ENCODE measurements at regions not wholly inside any gene's neighbourhood (a gene's known extent, or its start where the extent isn't known, plus 50 kb on each side); places are given as distances from the start of the nearest gene placed in this dataset.
"Not testable (repeated sequence)": the region's sequence is repeated elsewhere in the genome, so short reads cannot be mapped to it uniquely, and the experiment has no call there.

GRCh38 chr2:67752199-67752598 is 310.6 kb downstream of the C1D start:
- Mint-ChIP-seq H3K27ac (no peak overlapping the region), H3K36me3 (no peaks in the 10 kb centered on the region), H3K4me1 (no peaks in the 10 kb centered on the region), H3K27me3 (no peaks in the 10 kb centered on the region), H3K9me3 (no peaks in the 10 kb centered on the region), H3K4me3 (no peak overlapping the region)
- DNase-seq = no peak

- Mint-ChIP-seq H3K27me3 (no peaks in the 10 kb centered on the region), H3K4me1 (no peaks in the 10 kb centered on the region), H3K9me3 (no peaks in the 10 kb centered on the region), H3K36me3 (no peaks in the 10 kb centered on the region), H3K27ac (no peak overlapping the region), H3K4me3 (no peak overlapping the region)
- DNase-seq = no peak
Measured at GRCh38 chr2:67752969-67753368, 309.8 kb downstream of the C1D start.

GRCh38 chr2:67755156-67755882 is 307.5 kb downstream of the C1D start:
- DNase-seq = no peak

GRCh38 chr2:67760995-67761394 is 301.8 kb downstream of the C1D start:
- Mint-ChIP-seq H3K9me3 (no peaks in the 10 kb centered on the region), H3K27ac (no peak overlapping the region), H3K27me3 (peaks cover 14% of the 10 kb centered on the region), H3K4me3 (no peak overlapping the region), H3K36me3 (no peaks in the 10 kb centered on the region), H3K4me1 (no peaks in the 10 kb centered on the region)
- no peak for DNase-seq

More at GRCh38 chr2:67755156-67755882, 307.5 kb downstream of the C1D start:
- no peaks in the 10 kb centered on the region for H3K4me1 Mint-ChIP-seq
- no peaks in the 10 kb centered on the region for H3K27me3 Mint-ChIP-seq
- H3K9me3 Mint-ChIP-seq = no peaks in the 10 kb centered on the region
- H3K4me3 Mint-ChIP-seq = no peak overlapping the region
- no peak overlapping the region for H3K27ac Mint-ChIP-seq
- H3K36me3 Mint-ChIP-seq = no peaks in the 10 kb centered on the region

GRCh38 chr2:67771380-67771779 is 291.4 kb downstream of the C1D start:
- no peak overlapping the region for H3K27ac Mint-ChIP-seq
- DNase-seq = no peak
- no peak overlapping the region for H3K4me3 Mint-ChIP-seq
- H3K9me3 Mint-ChIP-seq = no peaks in the 10 kb centered on the region
- no peaks in the 10 kb centered on the region for H3K4me1 Mint-ChIP-seq
- H3K36me3 Mint-ChIP-seq = no peaks in the 10 kb centered on the region
- H3K27me3 Mint-ChIP-seq = peaks cover 8% of the 10 kb centered on the region

GRCh38 chr2:67772216-67773170 is 290.3 kb downstream of the C1D start:
- Mint-ChIP-seq H3K27me3 (peaks cover 8% of the 10 kb centered on the region), H3K4me3 (no peak overlapping the region), H3K4me1 (no peaks in the 10 kb centered on the region), H3K36me3 (no peaks in the 10 kb centered on the region), H3K9me3 (no peaks in the 10 kb centered on the region), H3K27ac (no peak overlapping the region)
- no peak for DNase-seq

GRCh38 chr2:67773851-67774250 is 289.0 kb downstream of the C1D start:
- Mint-ChIP-seq H3K9me3 (no peaks in the 10 kb centered on the region), H3K4me3 (no peak overlapping the region), H3K36me3 (no peaks in the 10 kb centered on the region), H3K27me3 (peaks cover 6% of the 10 kb centered on the region), H3K4me1 (no peaks in the 10 kb centered on the region), H3K27ac (no peak overlapping the region)
- no peak for DNase-seq

GRCh38 chr2:67776276-67776675 is 286.5 kb downstream of the C1D start:
- H3K36me3 Mint-ChIP-seq = no peaks in the 10 kb centered on the region
- H3K27me3 Mint-ChIP-seq = peaks cover 7% of the 10 kb centered on the region

GRCh38 chr2:67777010-67777409 is 285.8 kb downstream of the C1D start:
- Mint-ChIP-seq H3K4me3 (no peak overlapping the region), H3K36me3 (no peaks in the 10 kb centered on the region), H3K9me3 (no peaks in the 10 kb centered on the region), H3K27ac (no peak overlapping the region), H3K4me1 (no peaks in the 10 kb centered on the region), H3K27me3 (peaks cover 7% of the 10 kb centered on the region)
- no peak for DNase-seq

More at GRCh38 chr2:67776276-67776675, 286.5 kb downstream of the C1D start:
- no peak overlapping the region for H3K27ac Mint-ChIP-seq
- H3K9me3 Mint-ChIP-seq = no peaks in the 10 kb centered on the region
- no peak overlapping the region for H3K4me3 Mint-ChIP-seq
- no peak for DNase-seq
- no peaks in the 10 kb centered on the region for H3K4me1 Mint-ChIP-seq

GRCh38 chr2:67777836-67778429 is 284.9 kb downstream of the C1D start:
- no peaks in the 10 kb centered on the region for H3K9me3 Mint-ChIP-seq
- H3K36me3 Mint-ChIP-seq = no peaks in the 10 kb centered on the region
- no peak for DNase-seq
- no peaks in the 10 kb centered on the region for H3K4me1 Mint-ChIP-seq
- H3K27me3 Mint-ChIP-seq = peaks cover 7% of the 10 kb centered on the region
- no peak overlapping the region for H3K27ac Mint-ChIP-seq
- no peak overlapping the region for H3K4me3 Mint-ChIP-seq

GRCh38 chr2:67780841-67781240 is 282.0 kb downstream of the C1D start:
- not testable (repeated sequence) for H3K36me3 Mint-ChIP-seq, H3K4me1 Mint-ChIP-seq, H3K9me3 Mint-ChIP-seq, H3K27ac Mint-ChIP-seq, H3K27me3 Mint-ChIP-seq, DNase-seq, H3K4me3 Mint-ChIP-seq

- Mint-ChIP-seq H3K27me3 (peaks cover 3% of the 10 kb centered on the region), H3K4me1 (no peaks in the 10 kb centered on the region), H3K36me3 (no peaks in the 10 kb centered on the region), H3K27ac (no peak overlapping the region), H3K4me3 (no peak overlapping the region), H3K9me3 (no peaks in the 10 kb centered on the region)
- no peak for DNase-seq
Measured at GRCh38 chr2:67782443-67782842, 280.4 kb downstream of the C1D start.

GRCh38 chr2:67783026-67783425 is 279.8 kb downstream of the C1D start:
- no peak for DNase-seq
- no peak overlapping the region for H3K4me3 Mint-ChIP-seq
- no peaks in the 10 kb centered on the region for H3K36me3 Mint-ChIP-seq
- H3K27ac Mint-ChIP-seq = no peak overlapping the region
- H3K9me3 Mint-ChIP-seq = no peaks in the 10 kb centered on the region
- H3K27me3 Mint-ChIP-seq = peaks cover 3% of the 10 kb centered on the region
- H3K4me1 Mint-ChIP-seq = no peaks in the 10 kb centered on the region

- no peak overlapping the region for H3K27ac Mint-ChIP-seq
Measured at GRCh38 chr2:67790622-67791021, 272.2 kb downstream of the C1D start.

GRCh38 chr2:67792191-67792590 is 270.6 kb downstream of the C1D start:
- Mint-ChIP-seq H3K27me3 (no peaks in the 10 kb centered on the region), H3K4me1 (no peaks in the 10 kb centered on the region), H3K27ac (no peak overlapping the region), H3K4me3 (no peak overlapping the region), H3K36me3 (no peaks in the 10 kb centered on the region), H3K9me3 (no peaks in the 10 kb centered on the region)
- DNase-seq = no peak

More at GRCh38 chr2:67790622-67791021, 272.2 kb downstream of the C1D start:
- DNase-seq = no peak
- H3K9me3 Mint-ChIP-seq = no peaks in the 10 kb centered on the region
- H3K4me3 Mint-ChIP-seq = no peak overlapping the region
- H3K36me3 Mint-ChIP-seq = no peaks in the 10 kb centered on the region
- no peaks in the 10 kb centered on the region for H3K27me3 Mint-ChIP-seq
- no peaks in the 10 kb centered on the region for H3K4me1 Mint-ChIP-seq

All from activated naive CD8-positive, alpha-beta T cell treated with anti-CD3 and anti-CD28 coated beads for 36 hours (primary cell).